ENCODE measurements at regions not wholly inside any gene's neighbourhood (a gene's known extent, or its start where the extent isn't known, plus 50 kb on each side); places are given as distances from the start of the nearest gene placed in this dataset.
"Not testable (repeated sequence)": the region's sequence is repeated elsewhere in the genome, so short reads cannot be mapped to it uniquely, and the experiment has no call there.

GRCh38 chr1:207196135-207196534 lies 92.1 kb downstream of the C4BPA start:
- not testable (repeated sequence) for ATAC-seq

- ATAC-seq = not testable (repeated sequence)
Observed at GRCh38 chr1:207201534-207201933, 97.5 kb downstream of the C4BPA start.

- no peak for TF ChIP-seq ZNF565 (CRISPR knock-in tag; conservative IDR thresholded peaks at IDR 0.05; ENCODE audit: low read depth)
- TF ChIP-seq TSHZ2 (CRISPR knock-in tag; IDR thresholded peaks at IDR 0.05) = no peak
- TF ChIP-seq ZC3H10 (CRISPR knock-in tag; IDR thresholded peaks at IDR 0.05) = no peak
- TF ChIP-seq CREB5 (CRISPR knock-in tag; IDR thresholded peaks at IDR 0.05; ENCODE audit: low read depth) = no peak
- no peak for TF ChIP-seq ZNF8 (CRISPR knock-in tag; IDR thresholded peaks at IDR 0.05)
- TF ChIP-seq ZFP30 (CRISPR knock-in tag; IDR thresholded peaks at IDR 0.05) = no peak
- no peak for ATAC-seq
Observed at GRCh38 chr1:207202480-207202879, 98.4 kb downstream of the C4BPA start.

- TF ChIP-seq CSRNP3 (CRISPR knock-in tag; IDR thresholded peaks at IDR 0.05) (no peak), ZFP3 (CRISPR knock-in tag; IDR thresholded peaks at IDR 0.05) (no peak), ZNF70 (CRISPR knock-in tag; IDR thresholded peaks at IDR 0.05) (no peak), CREB5 (CRISPR knock-in tag; IDR thresholded peaks at IDR 0.05; ENCODE audit: low read depth) (no peak), TSHZ2 (CRISPR knock-in tag; IDR thresholded peaks at IDR 0.05) (no peak), PATZ1 (CRISPR knock-in tag; IDR thresholded peaks at IDR 0.05; ENCODE audit: borderline replicate concordance) (no peak), ISL1 (CRISPR knock-in tag; IDR thresholded peaks at IDR 0.05) (no peak), CSDC2 (CRISPR knock-in tag; IDR thresholded peaks at IDR 0.05) (no peak), RARB (CRISPR knock-in tag; IDR thresholded peaks at IDR 0.05) (no peak), ZC3H10 (CRISPR knock-in tag; IDR thresholded peaks at IDR 0.05) (no peak), ARNTL (CRISPR knock-in tag; IDR thresholded peaks at IDR 0.05; ENCODE audit: borderline replicate concordance, low read depth) (no peak), ZFP30 (CRISPR knock-in tag; IDR thresholded peaks at IDR 0.05) (no peak), SNAI2 (CRISPR knock-in tag; IDR thresholded peaks at IDR 0.05) (no peak), OSR1 (CRISPR knock-in tag; IDR thresholded peaks at IDR 0.05) (no peak), TCF4 (CRISPR knock-in tag; IDR thresholded peaks at IDR 0.05; ENCODE audit: borderline replicate concordance) (no peak), TOX (CRISPR knock-in tag; IDR thresholded peaks at IDR 0.05; ENCODE audit: borderline replicate concordance) (no peak), GLIS3 (CRISPR knock-in tag; IDR thresholded peaks at IDR 0.05) (no peak), POU6F1 (CRISPR knock-in tag; IDR thresholded peaks at IDR 0.05; ENCODE audit: borderline replicate concordance, low read depth) (no peak), PPARA (CRISPR knock-in tag; IDR thresholded peaks at IDR 0.05; ENCODE audit: borderline replicate concordance) (no peak), BACH2 (CRISPR knock-in tag; IDR thresholded peaks at IDR 0.05; ENCODE audit: borderline replicate concordance) (no peak)
- ATAC-seq = no peak
Observed at GRCh38 chr1:207203541-207203940, 99.5 kb downstream of the C4BPA start.

Data from SK-N-SH treated with all-trans-retinoic acid at 6 μM for 48 hours (cell line).